ENCODE measurements at regions not wholly inside any gene's neighbourhood (a gene's known extent, or its start where the extent isn't known, plus 50 kb on each side); places are given as distances from the start of the nearest gene placed in this dataset.

GRCh38 chr10:117675514-117676055, 133.0 kb downstream of the EMX2 start:
- intact Hi-C loops (cut with micrococcal nuclease): no loop called here
- H2AFZ ChIP-seq (ENCODE audit: low read depth, low read length, poor library complexity, severe bottlenecking): no peak overlapping the region
- H3K27me3 ChIP-seq (ENCODE audit: insufficient read depth, low read length): no peaks in the 10 kb centered on the region
- no peak overlapping the region for H3K4me3 ChIP-seq (replicated peaks in 1 of 2; ENCODE audit: low read depth in 1 of 2, low read length in 2 of 2)
- H3K9me3 ChIP-seq (ENCODE audit: control insufficient read depth in 1 of 2, insufficient read depth in 1 of 2, low read depth in 1 of 2, low read length in 2 of 2): no peaks in the 10 kb centered on the region
- POLR2A ChIA-PET: no interaction called here
- RAD21 ChIA-PET (ENCODE audit: low non-redundant PET in 1 of 2, low total read pairs in 2 of 2, uncharacterized antibody in 2 of 2, unreplicated experiment in 2 of 2): no interaction called here
- H3K9me2 ChIP-seq (ENCODE audit: insufficient read depth): no peaks in the 10 kb centered on the region
- no peak overlapping the region for H3K27ac ChIP-seq (ENCODE audit: low read depth, low read length)
- peaks cover 7 to 22% of the 10 kb centered on the region in 2 experiments; a peak in 3 of 4 replicates for H3K4me1 ChIP-seq (ENCODE audit: control insufficient read depth in 1 of 2, insufficient read depth in 2 of 2, low read length in 2 of 2)
- no peaks in the 10 kb centered on the region for H3K79me2 ChIP-seq (ENCODE audit: insufficient read depth, low read length)
- H3K4me2 ChIP-seq (ENCODE audit: low read length): no peak overlapping the region
- no TSS peak for BruUV-seq (replicated peaks)
- no peak overlapping the region for H3K9ac ChIP-seq (ENCODE audit: low read length)
- CTCF ChIA-PET: no interaction called here
- DNase-seq (ENCODE audit: low read depth, low spot score) (no peak), ATAC-seq (no peak)
- no peaks in the 10 kb centered on the region for H4K20me1 ChIP-seq (ENCODE audit: insufficient read depth)
- no peak for TF ChIP-seq ZFX (IDR thresholded peaks at IDR 0.05)
- no peak for TF ChIP-seq POLR2A (IDR thresholded peaks at IDR 0.05; ENCODE audit: borderline replicate concordance, extremely low read depth, insufficient read depth, insufficient read length)
- TF ChIP-seq RAD21 (IDR thresholded peaks at IDR 0.05; ENCODE audit: low read depth): no peak
- TF ChIP-seq ZNF274 (IDR thresholded peaks at IDR 0.05; ENCODE audit: low read depth, low read length): no peak
- no peak for TF ChIP-seq CTCF (IDR thresholded peaks at IDR 0.05 in 2 of 3, conservative IDR thresholded peaks at IDR 0.05 in 1 of 3; ENCODE audit: borderline replicate concordance in 1 of 3, insufficient read depth in 1 of 3, low read depth in 2 of 3, low read length in 2 of 3)
- TF ChIP-seq SRF (IDR thresholded peaks at IDR 0.05; ENCODE audit: low read depth): no peak
- TF ChIP-seq JUND (IDR thresholded peaks at IDR 0.05): no peak
- TF ChIP-seq MAX (IDR thresholded peaks at IDR 0.05): no peak
- no peak for TF ChIP-seq TCF7L2 (IDR thresholded peaks at IDR 0.05; ENCODE audit: borderline replicate concordance, extremely low read depth, insufficient read depth, insufficient read length)
- no peak for TF ChIP-seq YY1 (IDR thresholded peaks at IDR 0.05; ENCODE audit: extremely low read depth, insufficient replicate concordance, low read depth, low read length)
- TF ChIP-seq SIN3A (IDR thresholded peaks at IDR 0.05; ENCODE audit: low read depth): no peak
- H3K36me3 ChIP-seq (ENCODE audit: control insufficient read depth in 1 of 2, insufficient read depth in 2 of 2, low read length in 2 of 2): no peaks in the 10 kb centered on the region
